ENCODE measurements at regions not wholly inside any gene's neighbourhood (a gene's known extent, or its start where the extent isn't known, plus 50 kb on each side); places are given as distances from the start of the nearest gene placed in this dataset.
A peak's percentile ranks its signal among the peaks of the same experiment; 100 is the strongest.
"Not testable (repeated sequence)": the region's sequence is repeated elsewhere in the genome, so short reads cannot be mapped to it uniquely, and the experiment has no call there.

DNA sequence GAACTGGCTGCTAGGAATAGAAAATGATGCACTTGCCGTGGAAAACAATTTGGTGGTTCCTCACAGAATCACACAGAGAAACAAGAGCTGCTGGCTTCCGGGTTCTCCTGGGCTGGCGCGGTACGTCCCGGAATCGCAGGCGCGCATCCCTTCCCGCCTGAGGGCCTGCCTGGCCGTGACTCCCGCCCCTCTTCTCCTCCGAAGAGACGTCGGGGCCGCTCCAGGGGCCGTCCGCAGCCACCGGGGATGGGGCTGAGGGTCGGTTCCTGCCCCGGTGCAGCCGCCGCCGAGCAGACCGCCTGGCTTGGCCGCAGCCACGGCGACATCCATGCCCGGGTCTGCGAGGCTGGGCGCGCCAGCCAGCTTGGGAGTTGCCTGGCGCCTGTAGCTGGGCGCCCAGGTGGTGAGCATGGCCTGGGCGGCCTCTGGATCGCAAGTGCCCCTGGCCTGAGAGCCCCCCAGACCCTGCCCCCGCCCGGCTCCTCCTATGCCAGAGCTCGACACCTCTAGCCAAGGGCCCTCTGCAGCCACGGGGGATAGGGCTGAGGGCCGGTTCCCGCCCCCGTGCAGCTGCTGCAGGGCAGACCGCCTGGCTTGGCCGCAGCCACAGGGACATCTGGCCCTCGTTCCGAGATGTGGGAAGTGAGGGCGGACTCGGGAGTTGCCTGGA, 83.9 kb upstream of the ZNG1F start:
- H3K27me3 ChIP-seq (ENCODE audit: insufficient read depth, low read length); H3K4me1 ChIP-seq (ENCODE audit: control insufficient read depth, insufficient read depth, low read length, unreplicated experiment); H3K79me2 ChIP-seq (ENCODE audit: control insufficient read depth, insufficient read depth, low read length, unreplicated experiment); H3K27ac ChIP-seq (ENCODE audit: low read depth, low read length); H2AFZ ChIP-seq (ENCODE audit: low read length, unreplicated experiment); H3K36me3 ChIP-seq (ENCODE audit: insufficient read depth, low read length): not testable (repeated sequence)
- peak overlapping the region; percentile 75 for H3K4me3 ChIP-seq (ENCODE audit: low read depth, low read length)

DNA sequence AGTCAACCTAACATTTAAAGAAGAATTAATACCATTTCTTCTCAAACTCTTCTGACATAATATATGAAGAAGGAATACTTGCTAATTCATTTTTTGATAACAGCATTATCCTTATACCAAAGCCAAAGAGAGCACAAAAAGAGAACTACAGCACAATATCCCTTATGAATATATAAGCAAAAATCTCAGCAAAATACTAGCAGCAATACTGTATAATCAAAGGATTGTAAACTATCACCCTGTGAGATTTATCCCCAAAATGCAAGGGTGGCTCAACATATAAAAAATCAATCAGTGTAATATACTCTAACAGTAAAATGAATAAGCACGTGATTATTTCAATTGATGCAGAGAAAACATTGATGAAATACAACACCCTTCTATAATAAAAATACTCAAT, 81.9 kb upstream of the ZNG1F start:
- not testable (repeated sequence) for H3K27ac ChIP-seq (ENCODE audit: low read depth, low read length); H3K4me1 ChIP-seq (ENCODE audit: control insufficient read depth, insufficient read depth, low read length, unreplicated experiment); H3K27me3 ChIP-seq (ENCODE audit: insufficient read depth, low read length); H3K4me3 ChIP-seq (ENCODE audit: low read depth, low read length); H2AFZ ChIP-seq (ENCODE audit: low read length, unreplicated experiment); H3K36me3 ChIP-seq (ENCODE audit: insufficient read depth, low read length); H3K79me2 ChIP-seq (ENCODE audit: control insufficient read depth, insufficient read depth, low read length, unreplicated experiment)

DNA sequence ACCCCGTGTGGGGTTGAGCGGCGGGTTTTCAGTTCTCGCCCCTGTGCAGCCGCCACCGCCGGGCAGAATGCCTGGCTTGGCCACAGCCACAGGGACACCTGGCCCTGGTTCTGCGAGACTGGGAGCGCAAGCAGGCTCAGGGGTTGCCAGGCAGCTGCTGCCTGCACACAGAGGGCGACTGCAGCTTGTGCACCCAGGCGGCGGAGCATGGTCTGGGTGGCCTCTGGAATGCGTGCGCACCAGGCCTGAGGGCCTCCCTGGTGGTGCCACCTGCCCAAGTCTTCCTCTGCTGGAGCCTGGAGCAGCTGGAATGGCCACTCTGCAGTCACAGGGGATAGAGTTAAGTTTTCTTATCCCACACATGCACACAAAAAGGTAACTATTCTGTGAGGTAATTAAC, 80.4 kb upstream of the ZNG1F start:
- not testable (repeated sequence) for H3K36me3 ChIP-seq (ENCODE audit: insufficient read depth, low read length); H3K4me1 ChIP-seq (ENCODE audit: control insufficient read depth, insufficient read depth, low read length, unreplicated experiment); H3K27me3 ChIP-seq (ENCODE audit: insufficient read depth, low read length); H3K27ac ChIP-seq (ENCODE audit: low read depth, low read length); H3K4me3 ChIP-seq (ENCODE audit: low read depth, low read length); H3K79me2 ChIP-seq (ENCODE audit: control insufficient read depth, insufficient read depth, low read length, unreplicated experiment); H2AFZ ChIP-seq (ENCODE audit: low read length, unreplicated experiment)

DNA sequence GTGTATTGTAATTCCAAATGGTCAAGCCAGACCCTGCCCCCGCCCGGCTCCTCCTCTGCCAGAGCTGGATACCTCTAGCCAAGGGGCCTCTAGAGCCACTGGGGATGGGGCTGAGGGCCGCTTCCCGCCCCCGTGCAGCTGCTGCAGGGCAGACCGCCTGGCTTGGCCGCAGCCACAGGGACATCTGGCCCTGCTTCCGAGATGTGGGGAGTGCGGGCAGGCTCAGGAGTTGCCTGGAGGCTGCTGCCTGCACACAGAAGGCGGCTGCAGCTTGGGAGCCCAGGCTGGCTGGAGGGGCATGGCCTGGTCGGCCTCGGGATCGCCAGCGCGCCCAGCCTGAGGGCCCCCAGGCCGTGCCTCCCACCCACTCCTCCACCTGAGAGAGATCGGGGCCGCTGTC, 79.9 kb upstream of the ZNG1F start:
- not testable (repeated sequence) for H3K36me3 ChIP-seq (ENCODE audit: insufficient read depth, low read length); H3K4me1 ChIP-seq (ENCODE audit: control insufficient read depth, insufficient read depth, low read length, unreplicated experiment); H3K27me3 ChIP-seq (ENCODE audit: insufficient read depth, low read length); H3K27ac ChIP-seq (ENCODE audit: low read depth, low read length); H3K79me2 ChIP-seq (ENCODE audit: control insufficient read depth, insufficient read depth, low read length, unreplicated experiment); H2AFZ ChIP-seq (ENCODE audit: low read length, unreplicated experiment); H3K4me3 ChIP-seq (ENCODE audit: low read depth, low read length)

DNA sequence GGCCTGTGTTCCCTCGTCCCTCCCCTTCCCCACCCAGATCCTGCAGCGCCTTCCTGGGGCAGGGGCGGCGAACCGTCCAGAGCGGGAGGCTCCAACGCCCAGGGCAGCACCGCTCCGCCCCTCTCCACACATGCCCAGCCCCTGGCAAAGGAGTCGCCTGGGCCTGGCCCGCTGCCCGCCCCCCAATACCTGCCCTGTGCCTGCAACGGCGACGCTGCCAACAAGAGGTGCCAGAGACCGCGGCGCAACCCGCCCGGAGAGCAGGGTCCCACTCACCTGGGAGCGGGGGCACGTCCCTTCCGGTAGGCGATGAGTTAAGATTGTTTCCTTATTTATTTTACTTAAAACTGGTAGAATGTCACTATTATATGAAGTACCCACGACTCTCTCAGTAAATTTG, 77.5 kb upstream of the ZNG1F start:
- not testable (repeated sequence) for H3K4me3 ChIP-seq (ENCODE audit: low read depth, low read length); H3K79me2 ChIP-seq (ENCODE audit: control insufficient read depth, insufficient read depth, low read length, unreplicated experiment); H2AFZ ChIP-seq (ENCODE audit: low read length, unreplicated experiment); H3K27me3 ChIP-seq (ENCODE audit: insufficient read depth, low read length); H3K27ac ChIP-seq (ENCODE audit: low read depth, low read length); H3K36me3 ChIP-seq (ENCODE audit: insufficient read depth, low read length); H3K4me1 ChIP-seq (ENCODE audit: control insufficient read depth, insufficient read depth, low read length, unreplicated experiment)

DNA sequence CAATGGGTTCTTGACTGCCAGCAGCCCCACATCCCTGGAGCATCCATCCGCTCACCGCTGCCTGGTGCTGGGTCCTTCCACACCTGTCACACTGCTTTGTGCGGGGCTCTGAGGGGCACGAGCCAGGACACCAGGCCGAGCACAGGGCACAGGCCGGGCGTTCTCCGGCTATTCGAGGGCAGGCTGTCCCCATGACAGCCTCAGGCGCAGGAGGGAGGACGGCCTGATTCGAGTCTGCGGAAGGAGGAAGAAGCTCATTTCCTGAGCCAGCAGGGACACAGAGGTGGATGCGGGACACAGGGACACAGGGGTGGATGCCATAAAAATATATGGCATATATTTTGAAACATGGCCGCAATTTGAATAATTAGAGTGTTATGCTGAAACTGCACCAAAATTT, 76.9 kb upstream of the ZNG1F start:
- H3K27me3 ChIP-seq (ENCODE audit: insufficient read depth, low read length); H3K36me3 ChIP-seq (ENCODE audit: insufficient read depth, low read length); H3K4me3 ChIP-seq (ENCODE audit: low read depth, low read length); H2AFZ ChIP-seq (ENCODE audit: low read length, unreplicated experiment); H3K4me1 ChIP-seq (ENCODE audit: control insufficient read depth, insufficient read depth, low read length, unreplicated experiment); H3K27ac ChIP-seq (ENCODE audit: low read depth, low read length); H3K79me2 ChIP-seq (ENCODE audit: control insufficient read depth, insufficient read depth, low read length, unreplicated experiment): not testable (repeated sequence)

DNA sequence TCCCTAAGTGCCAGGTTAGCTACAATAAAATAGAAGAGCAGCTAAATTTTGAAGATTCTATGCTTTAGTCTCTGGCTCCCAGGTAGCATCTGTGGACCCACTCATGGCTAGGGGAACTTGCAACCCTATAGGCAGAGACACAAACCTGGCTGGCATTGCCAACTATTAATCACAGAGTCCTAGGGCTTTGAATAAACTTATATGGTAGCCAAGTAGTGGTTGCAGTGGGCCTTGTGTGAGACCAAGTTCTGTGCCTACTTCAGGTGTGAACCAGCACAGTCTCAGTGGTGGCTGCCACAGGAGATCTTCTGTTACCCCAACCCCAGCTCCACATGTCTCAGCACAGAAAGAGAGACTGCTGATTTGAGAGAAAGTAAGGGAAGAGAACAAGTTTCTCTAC, 62.9 kb upstream of the ZNG1F start:
- not testable (repeated sequence) for H3K36me3 ChIP-seq (ENCODE audit: insufficient read depth, low read length); H3K79me2 ChIP-seq (ENCODE audit: control insufficient read depth, insufficient read depth, low read length, unreplicated experiment); H3K27me3 ChIP-seq (ENCODE audit: insufficient read depth, low read length); H2AFZ ChIP-seq (ENCODE audit: low read length, unreplicated experiment); H3K4me1 ChIP-seq (ENCODE audit: control insufficient read depth, insufficient read depth, low read length, unreplicated experiment); H3K4me3 ChIP-seq (ENCODE audit: low read depth, low read length); H3K27ac ChIP-seq (ENCODE audit: low read depth, low read length)

DNA sequence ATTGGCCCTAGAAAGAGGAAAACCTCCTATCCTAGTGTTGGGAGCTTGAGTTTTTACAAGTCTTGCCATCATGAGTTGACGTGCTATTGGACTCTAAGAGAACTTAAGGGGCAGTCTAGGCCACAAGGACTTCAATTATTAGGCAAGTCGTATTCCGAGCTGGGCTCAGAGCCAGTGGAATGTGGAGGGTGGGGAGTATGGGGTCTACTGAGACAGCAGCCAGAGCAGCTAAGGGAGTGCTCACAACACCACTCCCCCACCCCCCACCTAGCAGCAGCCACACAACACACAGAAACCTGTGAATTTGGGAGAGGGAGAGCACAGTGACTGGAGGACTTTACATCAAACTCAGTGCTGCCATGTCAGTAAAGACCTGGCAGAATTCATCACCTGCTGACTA, 62.0 kb upstream of the ZNG1F start:
- not testable (repeated sequence) for H3K4me1 ChIP-seq (ENCODE audit: control insufficient read depth, insufficient read depth, low read length, unreplicated experiment); H2AFZ ChIP-seq (ENCODE audit: low read length, unreplicated experiment); H3K27me3 ChIP-seq (ENCODE audit: insufficient read depth, low read length); H3K27ac ChIP-seq (ENCODE audit: low read depth, low read length); H3K36me3 ChIP-seq (ENCODE audit: insufficient read depth, low read length); H3K4me3 ChIP-seq (ENCODE audit: low read depth, low read length); H3K79me2 ChIP-seq (ENCODE audit: control insufficient read depth, insufficient read depth, low read length, unreplicated experiment)

DNA sequence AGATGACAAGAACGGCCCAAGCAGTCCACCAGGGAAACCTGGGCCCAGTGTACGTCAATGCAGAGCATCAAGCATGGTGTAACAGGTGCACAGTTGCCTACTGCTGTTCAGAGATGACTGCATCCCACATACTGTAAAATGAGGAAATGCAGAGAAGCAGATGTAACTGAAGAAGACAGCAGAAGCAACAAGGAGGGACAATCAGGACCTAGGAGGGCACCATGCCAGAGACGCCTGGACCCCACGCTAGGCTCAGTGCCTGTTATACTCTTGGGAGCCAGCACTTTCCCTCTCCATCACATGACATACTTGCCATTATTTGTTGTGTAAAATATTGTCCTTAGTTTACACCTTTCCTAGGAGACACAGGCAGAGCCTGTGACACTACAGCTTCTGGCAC, 57.6 kb upstream of the ZNG1F start:
- not testable (repeated sequence) for H3K27me3 ChIP-seq (ENCODE audit: insufficient read depth, low read length); H3K4me1 ChIP-seq (ENCODE audit: control insufficient read depth, insufficient read depth, low read length, unreplicated experiment); H2AFZ ChIP-seq (ENCODE audit: low read length, unreplicated experiment); H3K27ac ChIP-seq (ENCODE audit: low read depth, low read length); H3K4me3 ChIP-seq (ENCODE audit: low read depth, low read length); H3K36me3 ChIP-seq (ENCODE audit: insufficient read depth, low read length); H3K79me2 ChIP-seq (ENCODE audit: control insufficient read depth, insufficient read depth, low read length, unreplicated experiment)

Data from ACC112 (cell line).